ENCODE measurements at regions not wholly inside any gene's neighbourhood (a gene's known extent, or its start where the extent isn't known, plus 50 kb on each side); places are given as distances from the start of the nearest gene placed in this dataset.

GRCh38 chr11:119897046-119897440, 168.0 kb upstream of the NECTIN1 start:
- TF ChIP-seq, protein P1, sequence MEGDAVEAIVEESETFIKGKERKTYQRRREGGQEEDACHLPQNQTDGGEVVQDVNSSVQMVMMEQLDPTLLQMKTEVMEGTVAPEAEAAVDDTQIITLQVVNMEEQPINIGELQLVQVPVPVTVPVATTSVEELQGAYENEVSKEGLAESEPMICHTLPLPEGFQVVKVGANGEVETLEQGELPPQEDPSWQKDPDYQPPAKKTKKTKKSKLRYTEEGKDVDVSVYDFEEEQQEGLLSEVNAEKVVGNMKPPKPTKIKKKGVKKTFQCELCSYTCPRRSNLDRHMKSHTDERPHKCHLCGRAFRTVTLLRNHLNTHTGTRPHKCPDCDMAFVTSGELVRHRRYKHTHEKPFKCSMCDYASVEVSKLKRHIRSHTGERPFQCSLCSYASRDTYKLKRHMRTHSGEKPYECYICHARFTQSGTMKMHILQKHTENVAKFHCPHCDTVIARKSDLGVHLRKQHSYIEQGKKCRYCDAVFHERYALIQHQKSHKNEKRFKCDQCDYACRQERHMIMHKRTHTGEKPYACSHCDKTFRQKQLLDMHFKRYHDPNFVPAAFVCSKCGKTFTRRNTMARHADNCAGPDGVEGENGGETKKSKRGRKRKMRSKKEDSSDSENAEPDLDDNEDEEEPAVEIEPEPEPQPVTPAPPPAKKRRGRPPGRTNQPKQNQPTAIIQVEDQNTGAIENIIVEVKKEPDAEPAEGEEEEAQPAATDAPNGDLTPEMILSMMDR (conservative IDR thresholded peaks at IDR 0.05; ENCODE audit: low read length): no peak
- TF ChIP-seq EZH2phosphoT487 (IDR thresholded peaks at IDR 0.05; ENCODE audit: borderline replicate concordance): no peak

All from Loucy (cell line).